ENCODE measurements at regions not wholly inside any gene's neighbourhood (a gene's known extent, or its start where the extent isn't known, plus 50 kb on each side); places are given as distances from the start of the nearest gene placed in this dataset.

- H2AFZ ChIP-seq (ENCODE audit: low read depth, low read length), result no peak overlapping the region
- H4K20me1 ChIP-seq (replicated peaks; ENCODE audit: control insufficient read depth, extremely low read depth, insufficient read depth, low read length), result no peaks in the 10 kb centered on the region
- intact Hi-C loops (cut with micrococcal nuclease), result no loop called here
- dilution Hi-C loops (cut with MboI; ENCODE audit: extremely low pct_ligation_motif_present, low sequenced_read_pairs), result no loop called here
- ChIA-PET POLR2A (no interaction called here), CTCF (no interaction called here)
- FAIRE-seq (no peak), DNase-seq (ENCODE audit: low read depth, low spot score) (no peak)
- BruUV-seq (replicated peaks), result no TSS peak
- H3K27ac ChIP-seq (ENCODE audit: insufficient read depth, low read depth, low read length), result no peak overlapping the region
- H3K36me3 ChIP-seq (ENCODE audit: control insufficient read depth in 2 of 2, extremely low read depth in 1 of 2, insufficient read depth in 2 of 2, low read length in 2 of 2), result no peaks in the 10 kb centered on the region
- H3K79me2 ChIP-seq (ENCODE audit: control insufficient read depth, insufficient read depth, low read length), result no peaks in the 10 kb centered on the region
- no peak overlapping the region for H3K4me2 ChIP-seq (ENCODE audit: insufficient read depth, low read length)
- no peak overlapping the region for H3K9ac ChIP-seq (replicated peaks; ENCODE audit: extremely low read depth, insufficient read depth, low read length)
- H3K4me3 ChIP-seq (replicated peaks in 1 of 3; ENCODE audit: insufficient read depth in 1 of 3, low read depth in 1 of 3, low read length in 3 of 3), result no peak overlapping the region
- no peaks in the 10 kb centered on the region for H3K9me1 ChIP-seq (replicated peaks; ENCODE audit: control insufficient read depth, extremely low read depth, insufficient read depth, low read length)
- no peaks in the 10 kb centered on the region for H3K9me3 ChIP-seq (replicated peaks; ENCODE audit: control insufficient read depth, insufficient read depth, low read length)
- TF ChIP-seq POLR2AphosphoS5 (IDR thresholded peaks at IDR 0.05; ENCODE audit: insufficient read depth, low read depth, low read length) (no peak), EZH2 (IDR thresholded peaks at IDR 0.05; ENCODE audit: borderline replicate concordance, low read depth, low read length, severe bottlenecking) (no peak), MYC (IDR thresholded peaks at IDR 0.05; ENCODE audit: low read depth, low read length) (no peak), GATA2 (IDR thresholded peaks at IDR 0.05; ENCODE audit: insufficient read depth, insufficient read length, low read depth, low read length) (no peak), JUN (IDR thresholded peaks at IDR 0.05; ENCODE audit: borderline replicate concordance, insufficient read depth, insufficient read length, low read depth) (no peak), POLR2A (IDR thresholded peaks at IDR 0.05; ENCODE audit: low read depth, low read length) (no peak), FOS (IDR thresholded peaks at IDR 0.05; ENCODE audit: borderline replicate concordance, insufficient read depth, low read length) (no peak)
- TF ChIP-seq, protein P1, sequence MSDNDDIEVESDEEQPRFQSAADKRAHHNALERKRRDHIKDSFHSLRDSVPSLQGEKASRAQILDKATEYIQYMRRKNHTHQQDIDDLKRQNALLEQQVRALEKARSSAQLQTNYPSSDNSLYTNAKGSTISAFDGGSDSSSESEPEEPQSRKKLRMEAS (IDR thresholded peaks at IDR 0.05; ENCODE audit: insufficient read depth, insufficient read length), result no peak
- TF ChIP-seq, protein P2, sequence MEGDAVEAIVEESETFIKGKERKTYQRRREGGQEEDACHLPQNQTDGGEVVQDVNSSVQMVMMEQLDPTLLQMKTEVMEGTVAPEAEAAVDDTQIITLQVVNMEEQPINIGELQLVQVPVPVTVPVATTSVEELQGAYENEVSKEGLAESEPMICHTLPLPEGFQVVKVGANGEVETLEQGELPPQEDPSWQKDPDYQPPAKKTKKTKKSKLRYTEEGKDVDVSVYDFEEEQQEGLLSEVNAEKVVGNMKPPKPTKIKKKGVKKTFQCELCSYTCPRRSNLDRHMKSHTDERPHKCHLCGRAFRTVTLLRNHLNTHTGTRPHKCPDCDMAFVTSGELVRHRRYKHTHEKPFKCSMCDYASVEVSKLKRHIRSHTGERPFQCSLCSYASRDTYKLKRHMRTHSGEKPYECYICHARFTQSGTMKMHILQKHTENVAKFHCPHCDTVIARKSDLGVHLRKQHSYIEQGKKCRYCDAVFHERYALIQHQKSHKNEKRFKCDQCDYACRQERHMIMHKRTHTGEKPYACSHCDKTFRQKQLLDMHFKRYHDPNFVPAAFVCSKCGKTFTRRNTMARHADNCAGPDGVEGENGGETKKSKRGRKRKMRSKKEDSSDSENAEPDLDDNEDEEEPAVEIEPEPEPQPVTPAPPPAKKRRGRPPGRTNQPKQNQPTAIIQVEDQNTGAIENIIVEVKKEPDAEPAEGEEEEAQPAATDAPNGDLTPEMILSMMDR (IDR thresholded peaks at IDR 0.05; ENCODE audit: extremely low read depth in 1 of 2, insufficient read depth in 1 of 2, low read depth in 1 of 2, low read length in 2 of 2), result no peak
- H3K4me1 ChIP-seq (ENCODE audit: control insufficient read depth, extremely low read depth, insufficient read depth, low read length), result no peaks in the 10 kb centered on the region
- H3K27me3 ChIP-seq (ENCODE audit: control insufficient read depth in 2 of 2, insufficient read depth in 2 of 2, low read length in 2 of 2), result peaks cover 0 to 2% of the 10 kb centered on the region in 2 experiments
Observed at GRCh38 chr9:80030801-80031200, 459.0 kb downstream of the TLE4 start.
